Activated T-helper 1 cell treated with anti-CD3 and anti-CD28 coated beads, Interleukin-12 subunit alpha, Interleukin-12 subunit beta, Interleukin-2, Interleukin-4 antibody, amounts not matched to agents 30 ng/mL and 10 ng/mL and 1 ng/mL, durations not matched to agents 14 hours and 24 hours and 36 hours (primary cell): ENCODE measurements at regions not wholly inside any gene's neighbourhood (a gene's known extent, or its start where the extent isn't known, plus 50 kb on each side); places are given as distances from the start of the nearest gene placed in this dataset.

Source experiments
- DNase-seq: peaks from one replicate; pipeline ENCODE4 v3.0.0; 2021; ENCODE audit warnings: low spot score
- H3K27ac Mint-ChIP-seq: one replicate; pipeline ENCODE4 v1.8.0; 2021; ENCODE audit warnings: mild to moderate bottlenecking, mixed read lengths
- H3K27me3 Mint-ChIP-seq: one replicate; pipeline ENCODE4 v1.8.0; 2022; ENCODE audit warnings: mild to moderate bottlenecking, moderate library complexity, mixed read lengths; ENCODE audit not compliant: insufficient read depth
- H3K36me3 Mint-ChIP-seq: one replicate; pipeline ENCODE4 v1.8.0; 2021; ENCODE audit warnings: low read depth, mixed read lengths
- H3K4me1 Mint-ChIP-seq: one replicate; pipeline ENCODE4 v1.8.0; 2021; ENCODE audit warnings: low read depth, mixed read lengths
- H3K4me3 Mint-ChIP-seq: one replicate; pipeline ENCODE4 v1.8.0; 2021; ENCODE audit warnings: mild to moderate bottlenecking, moderate library complexity, mixed read lengths
- H3K9me3 Mint-ChIP-seq: one replicate; pipeline ENCODE4 v1.8.0; 2021; ENCODE audit warnings: mixed read lengths
- intact Hi-C: fragments of 100-400 bp; cut with micrococcal nuclease; formaldehyde crosslinking; loops from one replicate; pipeline ENCODE4 v1.15.1; 2024

GRCh38 chr13:85074543-85075313 lies 724.5 kb downstream of the SLITRK6 start:
- Mint-ChIP-seq H3K27me3 (no peaks in the 10 kb centered on the region), H3K9me3 (no peaks in the 10 kb centered on the region), H3K36me3 (no peaks in the 10 kb centered on the region), H3K4me1 (no peaks in the 10 kb centered on the region), H3K4me3 (no peak overlapping the region), H3K27ac (no peak overlapping the region)
- intact Hi-C loops = no loop called here
- no peak for DNase-seq

- H3K36me3 Mint-ChIP-seq = no peaks in the 10 kb centered on the region
Measured at GRCh38 chr13:85068231-85068630, 731.0 kb downstream of the SLITRK6 start.

GRCh38 chr13:85040215-85040614 lies 759.0 kb downstream of the SLITRK6 start:
- H3K27ac Mint-ChIP-seq = no peak overlapping the region
- H3K27me3 Mint-ChIP-seq = no peaks in the 10 kb centered on the region
- H3K4me1 Mint-ChIP-seq = no peaks in the 10 kb centered on the region
- intact Hi-C loops = no loop called here
- no peaks in the 10 kb centered on the region for H3K36me3 Mint-ChIP-seq
- H3K9me3 Mint-ChIP-seq = no peaks in the 10 kb centered on the region
- H3K4me3 Mint-ChIP-seq = no peak overlapping the region
- DNase-seq = no peak

More at GRCh38 chr13:85068231-85068630, 731.0 kb downstream of the SLITRK6 start:
- intact Hi-C loops = no loop called here
- Mint-ChIP-seq H3K27ac (no peak overlapping the region), H3K9me3 (no peaks in the 10 kb centered on the region), H3K4me1 (no peaks in the 10 kb centered on the region), H3K4me3 (no peak overlapping the region), H3K27me3 (no peaks in the 10 kb centered on the region)
- DNase-seq = no peak

GRCh38 chr13:85031771-85032170 lies 767.4 kb downstream of the SLITRK6 start:
- DNase-seq = no peak
- no peaks in the 10 kb centered on the region for H3K36me3 Mint-ChIP-seq
- intact Hi-C loops = no loop called here
- no peak overlapping the region for H3K27ac Mint-ChIP-seq
- no peak overlapping the region for H3K4me3 Mint-ChIP-seq
- H3K4me1 Mint-ChIP-seq = no peaks in the 10 kb centered on the region
- H3K27me3 Mint-ChIP-seq = no peaks in the 10 kb centered on the region
- peaks cover 8% of the 10 kb centered on the region for H3K9me3 Mint-ChIP-seq

- no peak overlapping the region for H3K27ac Mint-ChIP-seq
- no peaks in the 10 kb centered on the region for H3K4me1 Mint-ChIP-seq
- no peak for DNase-seq
- no peaks in the 10 kb centered on the region for H3K27me3 Mint-ChIP-seq
- H3K9me3 Mint-ChIP-seq = peaks cover 12% of the 10 kb centered on the region
- H3K4me3 Mint-ChIP-seq = no peak overlapping the region
- intact Hi-C loops = no loop called here
- H3K36me3 Mint-ChIP-seq = no peaks in the 10 kb centered on the region
Measured at GRCh38 chr13:85028035-85028434, 771.2 kb downstream of the SLITRK6 start.

GRCh38 chr13:85019121-85019520 lies 780.1 kb downstream of the SLITRK6 start:
- intact Hi-C loops = no loop called here
- Mint-ChIP-seq H3K4me3 (no peak overlapping the region), H3K4me1 (no peaks in the 10 kb centered on the region), H3K36me3 (no peaks in the 10 kb centered on the region), H3K9me3 (peaks cover 8% of the 10 kb centered on the region), H3K27me3 (no peaks in the 10 kb centered on the region), H3K27ac (no peak overlapping the region)
- no peak for DNase-seq

- intact Hi-C loops = no loop called here
- DNase-seq = no peak
- no peak overlapping the region for H3K27ac Mint-ChIP-seq
- peaks cover 15% of the 10 kb centered on the region for H3K9me3 Mint-ChIP-seq
- H3K36me3 Mint-ChIP-seq = no peaks in the 10 kb centered on the region
- H3K27me3 Mint-ChIP-seq = peaks cover 1% of the 10 kb centered on the region
- H3K4me3 Mint-ChIP-seq = no peak overlapping the region
- no peaks in the 10 kb centered on the region for H3K4me1 Mint-ChIP-seq
Measured at GRCh38 chr13:85013006-85013405, 786.2 kb downstream of the SLITRK6 start.

GRCh38 chr13:85009447-85009846 lies 789.8 kb downstream of the SLITRK6 start:
- Mint-ChIP-seq H3K27ac (no peak overlapping the region), H3K4me1 (no peaks in the 10 kb centered on the region), H3K9me3 (peaks cover 11% of the 10 kb centered on the region), H3K4me3 (no peak overlapping the region), H3K36me3 (no peaks in the 10 kb centered on the region), H3K27me3 (peaks cover 1% of the 10 kb centered on the region)
- intact Hi-C loops = no loop called here
- no peak for DNase-seq

GRCh38 chr13:84999252-84999651 lies 800.0 kb downstream of the SLITRK6 start:
- DNase-seq = no peak
- no peak overlapping the region for H3K27ac Mint-ChIP-seq
- H3K36me3 Mint-ChIP-seq = no peaks in the 10 kb centered on the region
- H3K9me3 Mint-ChIP-seq = no peaks in the 10 kb centered on the region
- H3K4me3 Mint-ChIP-seq = no peak overlapping the region
- H3K27me3 Mint-ChIP-seq = no peaks in the 10 kb centered on the region
- no peaks in the 10 kb centered on the region for H3K4me1 Mint-ChIP-seq
- intact Hi-C loops = no loop called here

- intact Hi-C loops = no loop called here
- no peak overlapping the region for H3K27ac Mint-ChIP-seq
- DNase-seq = no peak
- H3K4me3 Mint-ChIP-seq = no peak overlapping the region
- no peaks in the 10 kb centered on the region for H3K4me1 Mint-ChIP-seq
- no peaks in the 10 kb centered on the region for H3K9me3 Mint-ChIP-seq
- H3K36me3 Mint-ChIP-seq = no peaks in the 10 kb centered on the region
- H3K27me3 Mint-ChIP-seq = no peaks in the 10 kb centered on the region
Measured at GRCh38 chr13:84998681-84999080, 800.5 kb downstream of the SLITRK6 start.

- Mint-ChIP-seq H3K4me3 (no peak overlapping the region), H3K36me3 (no peaks in the 10 kb centered on the region), H3K9me3 (no peaks in the 10 kb centered on the region), H3K27me3 (no peaks in the 10 kb centered on the region), H3K27ac (no peak overlapping the region), H3K4me1 (no peaks in the 10 kb centered on the region)
- intact Hi-C loops = no loop called here
- no peak for DNase-seq
Measured at GRCh38 chr13:84997858-84998257, 801.4 kb downstream of the SLITRK6 start.

- H3K4me3 Mint-ChIP-seq = no peak overlapping the region
- no peaks in the 10 kb centered on the region for H3K4me1 Mint-ChIP-seq
Measured at GRCh38 chr13:84994582-84994981, 804.6 kb downstream of the SLITRK6 start.

GRCh38 chr13:84985860-84986259 lies 813.4 kb downstream of the SLITRK6 start:
- Mint-ChIP-seq H3K9me3 (no peaks in the 10 kb centered on the region), H3K27ac (no peak overlapping the region), H3K4me3 (no peak overlapping the region), H3K36me3 (no peaks in the 10 kb centered on the region), H3K27me3 (no peaks in the 10 kb centered on the region), H3K4me1 (no peaks in the 10 kb centered on the region)
- DNase-seq = no peak
- intact Hi-C loops = no loop called here

More at GRCh38 chr13:84994582-84994981, 804.6 kb downstream of the SLITRK6 start:
- intact Hi-C loops = no loop called here
- DNase-seq = no peak
- H3K36me3 Mint-ChIP-seq = no peaks in the 10 kb centered on the region
- H3K9me3 Mint-ChIP-seq = no peaks in the 10 kb centered on the region
- no peak overlapping the region for H3K27ac Mint-ChIP-seq
- no peaks in the 10 kb centered on the region for H3K27me3 Mint-ChIP-seq

- H3K4me3 Mint-ChIP-seq = no peak overlapping the region
- H3K9me3 Mint-ChIP-seq = no peaks in the 10 kb centered on the region
- no peaks in the 10 kb centered on the region for H3K36me3 Mint-ChIP-seq
- H3K27me3 Mint-ChIP-seq = no peaks in the 10 kb centered on the region
- no peak overlapping the region for H3K27ac Mint-ChIP-seq
- no peaks in the 10 kb centered on the region for H3K4me1 Mint-ChIP-seq
- intact Hi-C loops = no loop called here
- no peak for DNase-seq
Measured at GRCh38 chr13:84983321-84983720, 815.9 kb downstream of the SLITRK6 start.
